ENCODE measurements at regions not wholly inside any gene's neighbourhood (a gene's known extent, or its start where the extent isn't known, plus 50 kb on each side); places are given as distances from the start of the nearest gene placed in this dataset.
A peak's percentile ranks its signal among the peaks of the same experiment; 100 is the strongest.

DNA sequence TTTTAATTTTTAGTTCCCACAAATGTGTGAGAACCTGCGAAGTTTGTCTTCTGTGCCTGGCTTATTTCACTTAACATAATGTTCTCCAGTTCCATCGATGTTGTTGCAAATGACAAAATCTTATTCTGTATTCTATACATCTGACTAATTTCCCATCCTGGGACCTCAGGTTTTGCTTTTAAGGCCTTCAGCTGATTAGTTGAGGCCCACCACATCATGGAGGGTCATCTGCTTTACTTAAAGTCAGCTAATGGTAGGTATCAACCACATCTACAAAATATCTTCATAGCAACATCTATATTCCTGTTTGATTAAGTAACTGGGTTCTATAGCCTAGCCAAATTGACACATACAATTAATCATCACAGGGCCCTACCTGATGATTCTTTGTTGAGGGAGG is 534.0 kb downstream of the EFNB2 start:
- TF ChIP-seq, protein P1, sequence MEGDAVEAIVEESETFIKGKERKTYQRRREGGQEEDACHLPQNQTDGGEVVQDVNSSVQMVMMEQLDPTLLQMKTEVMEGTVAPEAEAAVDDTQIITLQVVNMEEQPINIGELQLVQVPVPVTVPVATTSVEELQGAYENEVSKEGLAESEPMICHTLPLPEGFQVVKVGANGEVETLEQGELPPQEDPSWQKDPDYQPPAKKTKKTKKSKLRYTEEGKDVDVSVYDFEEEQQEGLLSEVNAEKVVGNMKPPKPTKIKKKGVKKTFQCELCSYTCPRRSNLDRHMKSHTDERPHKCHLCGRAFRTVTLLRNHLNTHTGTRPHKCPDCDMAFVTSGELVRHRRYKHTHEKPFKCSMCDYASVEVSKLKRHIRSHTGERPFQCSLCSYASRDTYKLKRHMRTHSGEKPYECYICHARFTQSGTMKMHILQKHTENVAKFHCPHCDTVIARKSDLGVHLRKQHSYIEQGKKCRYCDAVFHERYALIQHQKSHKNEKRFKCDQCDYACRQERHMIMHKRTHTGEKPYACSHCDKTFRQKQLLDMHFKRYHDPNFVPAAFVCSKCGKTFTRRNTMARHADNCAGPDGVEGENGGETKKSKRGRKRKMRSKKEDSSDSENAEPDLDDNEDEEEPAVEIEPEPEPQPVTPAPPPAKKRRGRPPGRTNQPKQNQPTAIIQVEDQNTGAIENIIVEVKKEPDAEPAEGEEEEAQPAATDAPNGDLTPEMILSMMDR (IDR thresholded peaks at IDR 0.05), result no peak
- ATAC-seq, result no peak
- H3K4me1 ChIP-seq, result no peaks in the 10 kb centered on the region
- intact Hi-C loops (cut with DNase I), result no loop called here
- no peaks in the 10 kb centered on the region for H3K36me3 ChIP-seq
- no peak overlapping the region for H3K27ac ChIP-seq
- no peaks in the 10 kb centered on the region for H3K9me3 ChIP-seq
- H3K27me3 ChIP-seq (ENCODE audit: low read depth), result no peaks in the 10 kb centered on the region
- no peak for DNase-seq
- no peak overlapping the region for H3K4me3 ChIP-seq

DNA sequence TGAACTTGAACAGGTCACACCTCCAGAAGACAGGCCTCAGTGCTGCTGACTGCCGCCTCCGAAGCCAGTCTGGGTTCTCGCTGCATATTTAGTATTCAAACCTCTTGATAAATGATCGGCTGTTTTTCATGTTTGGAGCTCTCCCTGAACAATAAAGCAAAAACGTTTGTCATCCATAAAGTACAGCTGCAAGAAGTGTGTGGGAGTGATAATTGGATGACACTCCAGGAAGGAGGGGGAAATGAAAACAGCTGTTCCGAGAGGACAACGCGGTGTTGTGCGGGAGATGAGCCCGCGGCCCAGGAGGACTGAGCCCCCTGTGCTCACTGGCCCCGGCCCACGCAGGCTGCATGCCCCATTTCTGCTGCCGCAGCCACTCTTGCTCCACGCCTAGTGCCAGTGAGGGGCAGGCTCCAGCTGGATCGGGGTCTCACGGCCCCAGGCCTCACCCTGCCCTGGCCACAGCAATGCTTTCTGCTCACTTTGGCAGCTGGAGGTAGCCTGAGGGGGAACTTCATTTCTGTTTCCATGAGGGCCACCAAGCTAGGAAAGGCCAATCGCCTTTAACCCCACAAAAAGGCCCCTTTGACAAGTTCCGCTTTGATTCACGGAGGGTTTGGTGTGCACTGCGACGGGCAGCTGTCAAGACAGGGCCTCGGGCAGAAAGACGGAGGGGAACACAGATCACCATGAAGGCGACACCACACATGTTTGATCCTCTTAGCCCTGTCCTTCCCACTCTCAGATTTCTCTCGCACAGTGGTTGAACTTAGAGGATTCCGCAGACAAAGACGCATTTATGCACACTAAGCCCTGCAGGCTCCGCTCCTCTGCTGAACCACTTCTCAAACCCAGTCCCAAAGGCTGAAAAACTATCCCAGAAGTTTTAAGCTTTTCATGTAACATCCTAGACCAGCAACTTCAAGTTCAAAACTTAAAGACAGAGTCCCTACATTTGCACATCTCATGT is 537.6 kb downstream of the EFNB2 start:
- intact Hi-C loops (cut with DNase I), result no loop called here
- DNase-seq (no peak), ATAC-seq (no peak)
- Histone ChIP-seq H3K4me1 (no peaks in the 10 kb centered on the region), H3K36me3 (no peaks in the 10 kb centered on the region), H3K9me3 (no peaks in the 10 kb centered on the region), H3K27me3 (ENCODE audit: low read depth) (no peaks in the 10 kb centered on the region), H3K27ac (no peak overlapping the region), H3K4me3 (no peak overlapping the region)
- TF ChIP-seq, protein P1 (IDR thresholded peaks at IDR 0.05), result no peak

- intact Hi-C loops (cut with DNase I), result no loop called here
- TF ChIP-seq, protein P1 (IDR thresholded peaks at IDR 0.05), result no peak
- no peaks in the 10 kb centered on the region for H3K9me3 ChIP-seq
- no peak overlapping the region for H3K27ac ChIP-seq
- H3K27me3 ChIP-seq (ENCODE audit: low read depth), result no peaks in the 10 kb centered on the region
- DNase-seq (no peak), ATAC-seq (no peak)
- H3K36me3 ChIP-seq, result no peaks in the 10 kb centered on the region
- H3K4me1 ChIP-seq, result no peaks in the 10 kb centered on the region
- H3K4me3 ChIP-seq, result no peak overlapping the region
Observed at GRCh38 chr13:105996391-105997025, 539.0 kb downstream of the EFNB2 start.

DNA sequence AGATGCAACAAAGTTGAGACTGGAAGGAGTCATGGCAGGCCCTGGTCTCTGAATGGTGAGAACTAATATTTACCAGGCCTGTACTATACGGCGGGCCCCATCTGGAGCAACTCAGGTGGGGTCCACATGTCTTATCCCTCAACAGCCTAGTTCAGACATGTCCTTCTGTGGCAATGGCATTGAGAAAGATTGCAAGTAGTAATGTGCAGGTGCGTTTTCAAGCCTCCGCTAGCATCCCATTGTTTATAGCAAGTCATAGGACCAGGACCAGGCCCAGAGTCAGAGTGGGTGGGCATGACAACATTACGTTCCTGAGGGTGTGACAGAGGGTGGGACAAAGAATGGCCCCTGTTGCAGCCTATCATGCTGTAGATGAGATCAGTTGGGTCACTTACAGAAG is 541.1 kb downstream of the EFNB2 start:
- no peak overlapping the region for H3K4me3 ChIP-seq
- no peaks in the 10 kb centered on the region for H3K36me3 ChIP-seq
- DNase-seq, result no peak
- H3K27me3 ChIP-seq (ENCODE audit: low read depth), result no peaks in the 10 kb centered on the region
- H3K9me3 ChIP-seq, result no peaks in the 10 kb centered on the region
- H3K4me1 ChIP-seq, result no peaks in the 10 kb centered on the region
- intact Hi-C loops (cut with DNase I), result no loop called here
- no peak for ATAC-seq
- TF ChIP-seq, protein P1 (IDR thresholded peaks at IDR 0.05), result no peak
- H3K27ac ChIP-seq, result no peak overlapping the region

DNA sequence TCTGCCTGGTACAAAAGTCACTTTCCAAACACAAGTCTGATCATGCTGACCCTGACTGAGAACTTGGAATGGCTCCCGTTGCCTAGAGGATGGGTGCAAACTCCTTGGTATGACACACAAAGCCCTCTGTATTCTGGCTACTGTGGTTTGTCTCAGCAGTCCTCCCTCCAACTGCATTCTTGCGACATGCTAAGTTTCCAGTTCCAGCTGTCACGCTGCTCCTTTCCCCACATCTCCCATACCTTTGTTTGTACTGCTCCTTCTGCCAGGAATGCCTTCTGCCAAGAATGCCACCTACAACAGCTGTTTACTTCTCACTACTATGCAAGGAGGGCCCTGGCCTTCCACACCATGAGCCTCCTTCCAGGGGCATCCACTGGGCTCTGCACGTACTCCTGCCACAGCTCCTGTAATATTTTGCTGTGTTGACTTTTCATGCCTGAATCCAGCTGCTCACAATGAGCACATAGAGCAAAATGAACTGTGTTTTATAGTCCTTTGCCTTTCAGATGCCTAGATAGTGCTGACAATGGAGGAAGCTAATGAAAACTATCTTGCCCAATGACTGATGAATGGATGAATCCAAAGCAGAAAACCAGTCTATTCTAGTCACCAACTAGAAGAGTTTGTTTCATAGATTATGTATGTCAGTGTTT is 543.7 kb downstream of the EFNB2 start:
- H3K9me3 ChIP-seq, result no peaks in the 10 kb centered on the region
- peak; percentile 67 to 72 for ATAC-seq
- H3K4me1 ChIP-seq, result no peaks in the 10 kb centered on the region
- no peak for DNase-seq
- no peaks in the 10 kb centered on the region for H3K36me3 ChIP-seq
- intact Hi-C loops (cut with DNase I), result no loop called here
- TF ChIP-seq, protein P1 (IDR thresholded peaks at IDR 0.05), result no peak
- no peak overlapping the region for H3K4me3 ChIP-seq
- no peak overlapping the region for H3K27ac ChIP-seq
- no peaks in the 10 kb centered on the region for H3K27me3 ChIP-seq (ENCODE audit: low read depth)
